ENCODE measurements at regions not wholly inside any gene's neighbourhood (a gene's known extent, or its start where the extent isn't known, plus 50 kb on each side); places are given as distances from the start of the nearest gene placed in this dataset.

GRCh38 chr2:63658176-63658968, 69.6 kb downstream of the MDH1 start:
- peak; percentile 3 to 84 for DNase-seq (ENCODE audit: low read depth in 2 of 2)

GRCh38 chr2:63660060-63660459, 71.3 kb downstream of the MDH1 start:
- no peak for DNase-seq (ENCODE audit: low read depth in 2 of 2)

- DNase-seq (ENCODE audit: low read depth in 2 of 2): peak in 1 of 2 donors; percentile 83
Observed at GRCh38 chr2:63661076-63661475, 72.3 kb downstream of the MDH1 start.

GRCh38 chr2:63662028-63662804, 73.5 kb downstream of the MDH1 start:
- no peak for DNase-seq (ENCODE audit: low read depth in 2 of 2)

- peak; percentile 7 to 40 for DNase-seq (ENCODE audit: low read depth in 2 of 2)
Observed at GRCh38 chr2:63663013-63663864, 74.5 kb downstream of the MDH1 start.

GRCh38 chr2:63665091-63665490, 76.3 kb downstream of the MDH1 start:
- no peak for DNase-seq (ENCODE audit: low read depth in 2 of 2)

- DNase-seq (ENCODE audit: low read depth in 2 of 2): peak in 1 of 2 donors; percentile 21
Observed at GRCh38 chr2:63665846-63666475, 77.2 kb downstream of the MDH1 start.

- no peak for DNase-seq (ENCODE audit: low read depth in 2 of 2)
Observed at GRCh38 chr2:63667132-63667700, 78.5 kb downstream of the MDH1 start.

- no peak for DNase-seq (ENCODE audit: low read depth in 2 of 2)
Observed at GRCh38 chr2:63668000-63668399, 79.2 kb downstream of the MDH1 start.

- no peak for DNase-seq (ENCODE audit: low read depth in 2 of 2)
Observed at GRCh38 chr2:63668466-63668865, 79.7 kb downstream of the MDH1 start.

- DNase-seq (ENCODE audit: low read depth in 2 of 2): peak in 1 of 2 donors; percentile 47
Observed at GRCh38 chr2:63669596-63669995, 80.8 kb downstream of the MDH1 start.

- DNase-seq (ENCODE audit: low read depth in 2 of 2): no peak
Observed at GRCh38 chr2:63673865-63674533, 85.2 kb downstream of the MDH1 start.

- no peak for DNase-seq (ENCODE audit: low read depth in 2 of 2)
Observed at GRCh38 chr2:63675026-63675425, 86.3 kb downstream of the MDH1 start.

- DNase-seq (ENCODE audit: low read depth in 2 of 2): peak in 1 of 2 donors; percentile 56
Observed at GRCh38 chr2:63676135-63676534, 87.4 kb downstream of the MDH1 start.

GRCh38 chr2:63678085-63678484, 89.3 kb downstream of the MDH1 start:
- DNase-seq (ENCODE audit: low read depth in 2 of 2): no peak

GRCh38 chr2:63678551-63678950, 89.8 kb downstream of the MDH1 start:
- no peak for DNase-seq (ENCODE audit: low read depth in 2 of 2)

- DNase-seq (ENCODE audit: low read depth in 2 of 2): no peak
Observed at GRCh38 chr2:63679252-63679855, 90.6 kb downstream of the MDH1 start.

- DNase-seq (ENCODE audit: low read depth in 2 of 2): no peak
Observed at GRCh38 chr2:63680455-63680854, 91.7 kb downstream of the MDH1 start.

- DNase-seq (ENCODE audit: low read depth in 2 of 2): no peak
Observed at GRCh38 chr2:63681896-63682295, 93.1 kb downstream of the MDH1 start.

GRCh38 chr2:63692002-63692606, 103.3 kb downstream of the MDH1 start:
- DNase-seq (ENCODE audit: low read depth in 2 of 2): peak; percentile 63 to 77

All from lung microvascular endothelial cell (primary cell).